A673 (cell line): ENCODE measurements at regions not wholly inside any gene's neighbourhood (a gene's known extent, or its start where the extent isn't known, plus 50 kb on each side); places are given as distances from the start of the nearest gene placed in this dataset.

Experiments
- CTCF ChIP-seq: fragments of 300-800, 200-600 bp; sonication (generic); conservative IDR thresholded peaks from 2 replicates; pipeline ENCODE4 v1.5.1; 2017; ENCODE audit warnings: low read depth, mild to moderate bottlenecking, antibody characterized with exemption, low read length, moderate library complexity, mixed read lengths
- EZH2 ChIP-seq: fragments of 200-600 bp; sonication (generic); IDR thresholded peaks from 2 replicates; pipeline ENCODE4 v1.6.1; 2017; ENCODE audit warnings: borderline replicate concordance, low read depth, mild to moderate bottlenecking, mixed read lengths, antibody characterized with exemption, low read length; ENCODE audit not compliant: poor library complexity, severe bottlenecking

- TF ChIP-seq CTCF: no peak
- no peak for TF ChIP-seq EZH2
Observed at GRCh38 chr7:51817694-51818225, 501.2 kb upstream of the COBL start.
